NCI-H1417 (cell line): ENCODE measurements at regions not wholly inside any gene's neighbourhood (a gene's known extent, or its start where the extent isn't known, plus 50 kb on each side); places are given as distances from the start of the nearest gene placed in this dataset.

Experiments
- DNase-seq, 3 experiments: peaks; one replicate each; lab custom pipeline; 2025; lab: John Stamatoyannopoulos, UW

- DNase-seq, result no peak
Measured at GRCh38 chr12:34291426-34291901, 269.2 kb downstream of the ALG10 start.

GRCh38 chr12:34292736-34293625 is 270.7 kb downstream of the ALG10 start:
- peak in 1 of 3 experiments; percentile 18 for DNase-seq

GRCh38 chr12:34294137-34294536 is 271.8 kb downstream of the ALG10 start:
- DNase-seq, result no peak

GRCh38 chr12:34294671-34295365 is 272.5 kb downstream of the ALG10 start:
- no peak for DNase-seq

GRCh38 chr12:34295366-34296142 is 273.3 kb downstream of the ALG10 start:
- no peak for DNase-seq

GRCh38 chr12:34296143-34297041 is 274.1 kb downstream of the ALG10 start:
- DNase-seq, result no peak

- no peak for DNase-seq
Measured at GRCh38 chr12:34297126-34297789, 275.0 kb downstream of the ALG10 start.

- DNase-seq, result no peak
Measured at GRCh38 chr12:34297790-34298164, 275.5 kb downstream of the ALG10 start.

- DNase-seq, result no peak
Measured at GRCh38 chr12:34298176-34298970, 276.1 kb downstream of the ALG10 start.

- no peak for DNase-seq
Measured at GRCh38 chr12:34298971-34299801, 276.9 kb downstream of the ALG10 start.

- no peak for DNase-seq
Measured at GRCh38 chr12:34299802-34300193, 277.5 kb downstream of the ALG10 start.

- no peak for DNase-seq
Measured at GRCh38 chr12:34300376-34301250, 278.3 kb downstream of the ALG10 start.

GRCh38 chr12:34301251-34302130 is 279.2 kb downstream of the ALG10 start:
- no peak for DNase-seq

- no peak for DNase-seq
Measured at GRCh38 chr12:34302131-34302885, 280.0 kb downstream of the ALG10 start.

GRCh38 chr12:34303091-34303870 is 281.0 kb downstream of the ALG10 start:
- no peak for DNase-seq
